ENCODE measurements at regions not wholly inside any gene's neighbourhood (a gene's known extent, or its start where the extent isn't known, plus 50 kb on each side); places are given as distances from the start of the nearest gene placed in this dataset.

DNA sequence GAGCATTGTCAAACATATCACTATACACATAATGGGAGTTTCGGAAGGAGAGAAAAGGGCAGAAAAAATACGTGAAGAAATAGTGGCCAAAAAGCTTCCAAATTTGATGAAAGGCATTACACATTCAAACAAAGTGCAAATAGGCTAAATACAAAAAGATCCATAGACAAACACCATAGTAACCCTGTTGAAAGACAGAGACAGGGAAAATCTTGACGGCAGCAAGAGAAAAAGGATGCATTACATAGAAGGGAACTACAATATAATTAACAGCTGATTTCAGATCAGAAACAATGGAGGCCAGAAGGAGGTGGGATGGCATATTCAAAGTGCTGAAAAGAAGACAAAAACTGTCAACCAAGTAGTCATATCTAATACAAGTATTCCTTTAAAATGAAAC lies 170.8 kb downstream of the MRPL14 start:
- H3K27me3 ChIP-seq: no peaks in the 10 kb centered on the region
- no peaks in the 10 kb centered on the region for H3K36me3 ChIP-seq
- no peak overlapping the region for H3K27ac ChIP-seq
- H3K4me1 ChIP-seq: peaks cover 11% of the 10 kb centered on the region
- H3K4me3 ChIP-seq: no peak overlapping the region
- H3K9me3 ChIP-seq (replicated peaks): peaks cover 4% of the 10 kb centered on the region; the same call in 1 of the 2 replicates
- no peak for DNase-seq

DNA sequence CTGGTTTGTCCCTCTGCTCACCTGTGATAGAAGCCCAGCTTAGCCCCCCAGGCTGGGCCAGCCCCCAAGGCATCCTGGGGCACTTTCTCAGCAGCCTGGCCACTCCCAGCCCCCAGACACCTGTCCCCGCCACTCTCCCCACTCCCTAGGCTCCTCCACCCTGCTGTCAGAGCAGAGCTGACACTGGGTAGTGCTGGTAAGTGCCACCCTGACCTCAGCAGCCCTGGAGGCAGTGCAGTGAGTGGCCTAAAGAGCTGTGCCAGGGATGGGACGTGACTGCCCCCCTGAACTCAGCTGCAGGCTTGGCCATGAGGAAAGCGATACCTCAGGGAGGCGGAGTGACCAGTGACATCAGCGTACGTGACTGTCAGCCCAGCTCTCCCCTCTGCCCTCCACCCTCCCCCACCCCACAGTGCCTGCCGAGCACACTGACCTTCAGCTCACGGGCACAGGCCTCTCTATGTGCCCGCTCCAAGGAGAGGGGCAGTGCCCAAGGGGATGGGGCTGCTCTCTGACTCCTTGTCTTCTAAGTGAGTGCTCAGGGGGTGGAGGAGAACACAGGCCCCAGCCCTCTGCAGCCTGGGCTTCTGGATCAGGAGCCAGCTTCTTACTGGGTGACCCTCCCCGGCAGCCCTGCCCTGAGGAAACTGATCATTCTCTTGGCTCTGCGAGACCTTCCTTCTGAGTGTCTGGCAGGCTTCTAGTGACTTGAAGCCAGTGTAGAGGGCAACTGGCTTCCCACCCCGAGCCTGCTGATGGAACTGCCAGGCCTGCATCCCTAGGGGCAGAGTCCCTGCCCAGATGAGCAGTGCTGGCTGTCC lies 172.7 kb downstream of the MRPL14 start:
- peaks cover 28% of the 10 kb centered on the region for H3K4me1 ChIP-seq
- no peak overlapping the region for H3K27ac ChIP-seq
- H3K36me3 ChIP-seq: no peaks in the 10 kb centered on the region
- no peaks in the 10 kb centered on the region for H3K27me3 ChIP-seq
- no peak overlapping the region for H3K4me3 ChIP-seq
- H3K9me3 ChIP-seq (replicated peaks): peaks cover 4% of the 10 kb centered on the region; the same call in 1 of the 2 replicates
- peak; percentile 36 to 44 for DNase-seq

- no peak overlapping the region for H3K27ac ChIP-seq
- no peaks in the 10 kb centered on the region for H3K27me3 ChIP-seq
- no peak for DNase-seq
- no peaks in the 10 kb centered on the region for H3K36me3 ChIP-seq
- H3K9me3 ChIP-seq (replicated peaks): peaks cover 4% of the 10 kb centered on the region; the same call in 1 of the 2 replicates
- no peak overlapping the region for H3K4me3 ChIP-seq
- H3K4me1 ChIP-seq: peaks cover 34% of the 10 kb centered on the region
These were observed 173.4 kb downstream of the MRPL14 start for GRCh38 chr6:43953794-43954310.

DNA sequence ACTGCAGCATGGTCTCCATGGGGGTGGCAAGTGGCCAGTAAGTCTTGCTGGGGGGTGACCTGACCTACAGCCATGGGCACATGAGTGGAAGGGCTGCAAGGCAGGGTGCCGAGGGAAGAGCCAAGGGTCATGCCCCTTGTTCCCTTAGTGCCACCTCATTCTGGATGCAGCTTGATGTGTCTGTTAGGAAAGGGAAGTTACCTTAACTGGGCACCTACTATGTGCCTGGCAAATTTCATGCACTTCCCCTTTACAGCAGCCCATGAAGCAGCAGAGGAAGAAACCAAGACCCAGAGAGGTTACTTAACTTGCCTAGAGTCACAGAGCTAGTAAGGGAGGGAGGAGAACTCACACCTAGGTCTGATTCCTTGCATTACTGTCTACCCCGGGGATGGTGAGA lies 174.0 kb downstream of the MRPL14 start:
- H3K27me3 ChIP-seq: no peaks in the 10 kb centered on the region
- no peak for DNase-seq
- no peak overlapping the region for H3K27ac ChIP-seq
- H3K4me1 ChIP-seq: peaks cover 39% of the 10 kb centered on the region
- H3K4me3 ChIP-seq: no peak overlapping the region
- no peaks in the 10 kb centered on the region for H3K36me3 ChIP-seq
- H3K9me3 ChIP-seq (replicated peaks): peaks cover 4% of the 10 kb centered on the region; the same call in 1 of the 2 replicates

DNA sequence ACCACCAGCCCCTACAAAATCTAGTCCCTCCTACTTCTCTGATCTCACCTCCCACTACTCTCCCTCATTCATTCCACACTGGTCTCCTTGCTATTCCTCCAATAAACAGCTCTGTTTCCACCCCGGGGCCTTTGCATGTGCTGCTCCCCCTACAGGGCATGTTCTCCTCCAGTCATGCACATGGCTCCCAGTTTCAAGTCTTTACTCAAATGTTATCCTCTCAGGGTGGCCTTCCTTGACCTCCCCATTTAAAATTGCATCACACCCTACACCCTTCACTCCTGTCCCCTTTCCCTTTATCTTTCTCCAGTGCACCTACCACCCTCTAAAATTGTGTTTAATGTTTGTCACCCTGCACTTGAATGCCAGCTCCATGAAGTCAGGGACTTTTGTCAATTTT lies 174.5 kb downstream of the MRPL14 start:
- Histone ChIP-seq H3K36me3 (no peaks in the 10 kb centered on the region), H3K4me1 (peaks cover 39% of the 10 kb centered on the region), H3K9me3 (replicated peaks) (peaks cover 4% of the 10 kb centered on the region; the same call in 1 of the 2 replicates), H3K27me3 (no peaks in the 10 kb centered on the region), H3K27ac (no peak overlapping the region), H3K4me3 (no peak overlapping the region)
- no peak for DNase-seq

DNA sequence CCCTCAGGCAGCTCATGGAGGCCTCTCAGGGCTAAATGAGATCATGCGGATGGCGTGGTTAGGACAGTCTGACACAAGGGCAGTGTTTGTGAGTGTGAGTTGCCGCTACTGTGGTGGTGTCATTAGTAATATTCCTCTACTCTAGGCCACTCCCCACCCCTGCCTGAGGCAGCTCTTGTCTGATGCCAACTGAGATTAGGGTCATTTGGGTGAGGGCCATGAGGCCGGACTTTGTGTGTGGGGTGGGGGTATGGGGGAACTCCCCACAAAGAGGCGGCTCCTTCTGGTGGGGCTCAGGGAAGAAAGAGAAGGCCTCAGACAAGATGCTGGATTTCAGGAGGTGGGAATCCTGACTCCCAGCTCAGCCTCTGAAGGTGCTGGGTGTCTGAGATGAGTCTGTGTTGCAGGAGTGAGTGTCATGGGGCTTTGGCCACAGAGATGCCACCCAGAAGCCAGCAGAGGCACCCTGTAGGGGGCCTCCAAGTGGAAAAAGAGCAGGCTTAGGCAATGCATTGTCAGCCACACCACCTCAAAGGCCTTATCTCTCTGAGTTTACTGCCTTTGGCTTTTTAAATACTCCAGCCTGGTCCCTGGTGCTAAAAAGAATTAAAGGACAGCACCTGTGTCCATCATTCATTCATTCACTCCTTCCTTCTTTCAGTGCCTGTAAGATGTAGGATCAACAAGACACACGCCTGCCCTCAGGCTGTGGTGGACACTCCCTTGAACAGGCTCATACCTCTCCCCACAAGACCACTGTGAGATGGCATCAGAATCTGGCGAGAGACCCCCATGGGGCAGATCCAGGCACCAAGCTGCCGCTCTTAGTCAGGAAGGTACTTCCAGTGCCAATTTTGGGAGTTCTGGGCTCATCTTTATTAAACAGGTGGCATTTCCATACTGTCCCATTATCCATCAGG lies 175.2 kb downstream of the MRPL14 start:
- H3K36me3 ChIP-seq: no peaks in the 10 kb centered on the region
- peak overlapping the region; percentile 33; the same call in 1 of the 2 replicates for H3K27ac ChIP-seq
- H3K4me1 ChIP-seq: peaks cover 39% of the 10 kb centered on the region
- DNase-seq: peak; percentile 74 to 80
- no peak overlapping the region for H3K4me3 ChIP-seq
- H3K9me3 ChIP-seq (replicated peaks): peaks cover 4% of the 10 kb centered on the region; the same call in 1 of the 2 replicates
- no peaks in the 10 kb centered on the region for H3K27me3 ChIP-seq

- Histone ChIP-seq H3K4me3 (no peak overlapping the region), H3K36me3 (no peaks in the 10 kb centered on the region), H3K9me3 (replicated peaks) (no peaks in the 10 kb centered on the region; the same call in 1 of the 2 replicates), H3K27me3 (no peaks in the 10 kb centered on the region), H3K4me1 (peaks cover 39% of the 10 kb centered on the region), H3K27ac (peak overlapping the region; percentile 33; the same call in 1 of the 2 replicates)
- peak; percentile 69 to 72 for DNase-seq
These were observed 176.0 kb downstream of the MRPL14 start for GRCh38 chr6:43951063-43951755.

DNA sequence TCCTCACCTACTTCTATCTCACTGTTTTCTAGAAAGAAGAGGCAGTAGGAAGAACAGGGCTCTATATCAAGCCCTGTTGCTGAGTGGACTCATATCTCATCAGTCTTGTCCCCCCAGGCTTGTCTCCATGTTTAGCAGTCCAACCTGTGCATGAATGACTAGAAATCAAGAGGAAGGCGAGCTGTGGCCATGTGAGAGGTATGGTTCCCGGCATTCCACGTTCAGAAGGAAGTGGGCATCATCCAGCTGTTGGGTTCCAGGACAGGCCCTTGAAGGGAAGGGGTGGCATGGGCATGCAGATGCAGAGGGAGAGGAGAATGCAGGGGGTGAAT lies 176.6 kb downstream of the MRPL14 start:
- no peaks in the 10 kb centered on the region for H3K27me3 ChIP-seq
- no peak for DNase-seq
- H3K36me3 ChIP-seq: no peaks in the 10 kb centered on the region
- H3K9me3 ChIP-seq (replicated peaks): peaks cover 2% of the 10 kb centered on the region; the same call in 1 of the 2 replicates
- H3K27ac ChIP-seq: no peak overlapping the region; the same call in 1 of the 2 replicates
- no peak overlapping the region for H3K4me3 ChIP-seq
- H3K4me1 ChIP-seq: peaks cover 39% of the 10 kb centered on the region

- no peak for DNase-seq
- Histone ChIP-seq H3K27ac (no peak overlapping the region), H3K36me3 (no peaks in the 10 kb centered on the region), H3K4me3 (no peak overlapping the region), H3K9me3 (replicated peaks) (peaks cover 7% of the 10 kb centered on the region), H3K4me1 (peaks cover 39% of the 10 kb centered on the region), H3K27me3 (no peaks in the 10 kb centered on the region)
These were observed 177.1 kb downstream of the MRPL14 start for GRCh38 chr6:43950051-43950605.

DNA sequence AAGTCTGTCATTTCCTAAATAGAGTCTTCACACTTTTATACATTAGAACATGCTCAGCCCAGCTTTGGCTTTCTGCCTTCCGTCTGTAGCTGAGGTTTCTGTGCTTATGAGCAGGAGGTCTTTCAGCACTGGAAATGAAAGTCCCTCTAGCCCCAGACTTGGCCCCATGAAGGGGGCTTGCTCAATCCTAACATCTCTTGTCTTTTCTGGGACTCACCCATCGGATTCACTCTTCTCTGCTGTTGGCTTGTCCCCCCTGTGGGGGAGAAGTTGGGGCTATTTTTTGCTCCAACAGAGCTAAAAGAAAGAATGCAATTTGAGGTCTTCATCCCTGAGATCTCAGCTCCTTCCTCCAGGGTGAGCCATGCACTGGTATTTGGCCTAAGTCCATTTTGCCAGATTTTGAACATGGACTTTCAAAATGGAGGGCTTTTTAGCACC lies 177.7 kb downstream of the MRPL14 start:
- no peaks in the 10 kb centered on the region for H3K27me3 ChIP-seq
- H3K4me3 ChIP-seq: no peak overlapping the region
- H3K4me1 ChIP-seq: peaks cover 39% of the 10 kb centered on the region
- H3K9me3 ChIP-seq (replicated peaks): peaks cover 13% of the 10 kb centered on the region
- H3K36me3 ChIP-seq: no peaks in the 10 kb centered on the region
- H3K27ac ChIP-seq: no peak overlapping the region
- DNase-seq: no peak

DNA sequence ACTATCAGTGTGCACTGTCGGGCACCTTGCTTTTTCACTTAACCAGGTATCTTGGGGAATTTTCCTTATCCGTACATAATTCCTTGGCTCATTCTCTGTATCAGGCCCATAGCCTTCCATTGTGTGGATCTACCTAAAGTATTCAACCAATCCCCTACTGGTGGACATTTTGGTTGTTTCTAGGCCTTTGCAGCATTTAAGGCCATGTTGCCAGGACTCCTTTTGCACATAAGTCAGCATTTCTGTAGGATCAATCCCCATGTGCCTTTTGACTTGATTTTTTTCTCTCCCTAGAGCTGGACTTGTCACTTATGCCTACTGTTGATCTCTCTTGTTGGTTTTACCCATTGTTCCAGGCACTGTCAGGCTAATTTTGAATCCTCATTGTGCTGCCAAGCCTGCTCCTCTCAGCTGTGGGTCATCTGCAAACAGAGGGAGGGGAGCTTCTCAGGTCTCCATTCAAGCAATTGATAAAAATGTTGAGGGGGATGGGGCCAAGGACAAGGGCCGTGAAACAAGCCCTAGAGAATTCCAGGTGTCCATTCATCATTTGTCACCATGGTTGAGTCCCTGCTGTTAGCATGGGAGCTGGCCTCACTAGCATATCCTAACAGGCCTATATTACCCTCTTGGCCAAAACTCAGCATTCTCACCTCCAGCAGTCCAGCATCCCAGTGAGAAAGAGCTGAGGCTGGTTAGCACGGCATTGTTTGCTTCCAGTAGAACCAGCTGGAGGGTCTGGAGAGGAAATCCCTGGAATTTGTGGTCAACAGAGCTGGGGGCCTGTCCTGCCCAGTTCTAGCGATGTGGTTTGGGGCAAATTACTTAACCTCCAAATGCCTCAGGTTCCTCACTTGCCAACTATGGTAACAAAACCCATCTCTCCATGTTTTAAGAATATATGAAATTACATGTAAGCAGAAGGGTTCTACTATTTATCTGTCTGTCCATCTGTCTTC lies 178.4 kb downstream of the MRPL14 start:
- H3K9me3 ChIP-seq (replicated peaks): peaks cover 14% of the 10 kb centered on the region
- H3K36me3 ChIP-seq: no peaks in the 10 kb centered on the region
- no peak overlapping the region for H3K27ac ChIP-seq
- DNase-seq: peak; percentile 74 to 81
- H3K4me3 ChIP-seq: no peak overlapping the region
- peaks cover 39% of the 10 kb centered on the region for H3K4me1 ChIP-seq
- no peaks in the 10 kb centered on the region for H3K27me3 ChIP-seq

GRCh38 chr6:43947860-43948259 lies 177.8 kb downstream of the VEGFA start:
- no peaks in the 10 kb centered on the region for H3K27me3 ChIP-seq
- H3K4me1 ChIP-seq: peaks cover 40% of the 10 kb centered on the region
- no peaks in the 10 kb centered on the region for H3K36me3 ChIP-seq
- no peak for DNase-seq
- no peak overlapping the region for H3K4me3 ChIP-seq
- H3K9me3 ChIP-seq (replicated peaks): peaks cover 14% of the 10 kb centered on the region
- H3K27ac ChIP-seq: no peak overlapping the region

- H3K36me3 ChIP-seq: no peaks in the 10 kb centered on the region
- peaks cover 14% of the 10 kb centered on the region for H3K9me3 ChIP-seq (replicated peaks)
- H3K27me3 ChIP-seq: no peaks in the 10 kb centered on the region
- H3K27ac ChIP-seq: no peak overlapping the region
- H3K4me3 ChIP-seq: no peak overlapping the region
- DNase-seq: no peak
- peaks cover 43% of the 10 kb centered on the region for H3K4me1 ChIP-seq
These were observed 176.8 kb downstream of the VEGFA start for GRCh38 chr6:43946641-43947363.
